ENCODE measurements at regions not wholly inside any gene's neighbourhood (a gene's known extent, or its start where the extent isn't known, plus 50 kb on each side); places are given as distances from the start of the nearest gene placed in this dataset.

DNA sequence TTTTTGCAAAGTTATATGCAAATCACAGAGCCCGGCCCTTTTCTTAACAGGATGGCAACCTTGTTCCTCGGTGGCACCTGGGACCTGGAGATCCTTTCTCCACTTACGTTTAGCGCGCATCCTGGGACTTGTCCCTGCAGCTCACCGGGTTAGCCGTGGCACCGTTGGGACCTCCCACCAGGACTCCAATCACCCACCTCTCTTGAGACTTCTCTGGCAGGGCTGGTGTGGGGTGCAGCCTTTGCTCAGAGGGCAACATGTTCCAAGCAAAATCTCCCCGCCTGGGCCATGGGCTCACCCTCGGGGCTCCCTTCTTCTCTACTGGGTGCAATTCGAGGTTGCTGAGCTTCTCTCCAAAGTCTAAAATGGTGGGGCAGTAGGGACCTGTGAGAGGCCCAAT is 211.9 kb upstream of the UMPS start:
- DNase-seq, result no peak

DNA sequence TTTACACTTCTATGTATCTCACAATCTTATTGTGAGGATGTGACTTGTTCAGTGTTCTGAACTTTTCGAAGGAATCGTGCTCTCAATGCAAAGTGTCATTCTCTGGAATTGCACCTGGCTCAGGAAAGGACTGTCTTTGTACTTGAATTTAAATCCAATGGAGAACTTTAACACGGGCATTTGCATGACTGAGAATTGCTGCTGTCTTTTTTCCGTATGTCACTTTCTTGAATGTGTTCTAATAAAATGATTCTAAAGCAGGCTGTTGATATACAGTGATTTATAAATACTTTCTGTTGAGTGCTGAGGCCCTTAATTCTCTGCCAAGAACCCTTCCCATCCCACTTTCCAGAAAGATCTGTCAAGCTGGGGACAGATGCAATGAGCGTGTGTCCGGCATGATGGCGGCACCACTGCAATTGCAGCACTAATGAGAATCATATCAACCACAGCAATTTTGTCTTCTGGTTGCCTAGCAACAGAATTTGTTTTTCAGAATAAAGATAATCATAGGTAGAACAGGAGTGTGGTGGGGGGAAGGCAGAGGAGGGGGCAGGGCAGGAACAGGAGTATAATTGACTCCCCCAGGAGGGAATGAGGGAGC is 210.6 kb upstream of the UMPS start:
- no peak for DNase-seq

DNA sequence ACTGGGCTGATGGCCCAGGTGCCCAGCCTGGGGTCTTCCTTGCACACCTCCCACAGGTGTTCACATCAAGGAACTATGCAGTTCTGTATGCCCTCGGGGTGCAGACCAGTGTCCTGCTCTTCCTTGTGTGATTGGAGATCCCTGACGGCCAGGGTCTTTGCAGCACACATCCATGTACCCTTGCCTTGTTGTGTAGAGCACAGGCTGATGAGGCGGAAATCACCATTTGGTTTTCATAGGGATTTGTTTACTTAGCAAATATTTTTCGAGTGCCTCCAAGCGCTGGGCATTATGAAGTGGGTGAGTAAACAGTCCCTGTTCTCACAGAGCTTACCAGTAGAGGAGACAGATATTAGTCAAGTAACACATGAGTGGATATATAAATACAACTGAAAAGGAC is 209.3 kb upstream of the UMPS start:
- DNase-seq, result peak; percentile 86

DNA sequence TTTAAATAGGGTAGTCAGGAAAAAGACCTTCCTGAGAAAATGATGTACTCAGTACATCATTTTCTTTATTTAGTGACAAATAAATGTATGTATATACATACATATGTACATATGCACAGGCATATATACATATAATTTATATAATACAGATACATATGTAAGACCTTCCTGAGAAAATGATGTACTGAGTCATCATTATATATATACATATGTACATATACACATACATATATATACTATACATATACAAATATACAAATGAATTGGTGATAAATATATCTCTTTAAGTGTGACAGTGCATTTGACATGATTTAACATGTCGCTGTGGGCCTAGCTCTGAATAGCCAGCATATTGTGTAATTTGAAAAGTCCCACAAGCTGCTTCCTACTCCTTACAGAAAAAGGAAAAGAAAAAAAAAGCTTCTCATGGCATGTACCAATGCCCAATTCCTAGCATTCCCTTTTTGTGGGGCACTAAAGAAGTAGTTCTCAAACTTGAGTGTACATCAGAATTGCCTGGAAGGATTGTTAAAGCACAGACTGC is 208.1 kb upstream of the UMPS start:
- DNase-seq, result no peak

DNA sequence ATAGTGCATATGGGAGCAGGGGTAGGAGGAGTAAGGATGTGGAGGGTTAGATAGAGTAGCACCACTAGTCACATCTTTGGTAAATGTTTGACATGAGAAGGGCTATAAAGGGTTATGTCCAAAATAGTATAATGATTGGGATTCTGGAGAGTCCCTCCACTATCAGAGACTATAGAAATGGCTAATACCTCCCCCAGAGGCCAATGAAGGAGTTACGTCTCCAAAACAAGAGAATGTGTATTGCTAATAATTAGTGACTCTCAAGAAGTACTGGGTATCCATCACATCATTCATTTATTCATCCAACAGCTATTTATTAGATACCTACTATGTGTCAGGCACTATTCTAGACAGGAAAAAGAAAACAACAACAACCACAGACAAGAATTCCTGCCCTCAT is 203.7 kb upstream of the UMPS start:
- DNase-seq, result no peak

DNA sequence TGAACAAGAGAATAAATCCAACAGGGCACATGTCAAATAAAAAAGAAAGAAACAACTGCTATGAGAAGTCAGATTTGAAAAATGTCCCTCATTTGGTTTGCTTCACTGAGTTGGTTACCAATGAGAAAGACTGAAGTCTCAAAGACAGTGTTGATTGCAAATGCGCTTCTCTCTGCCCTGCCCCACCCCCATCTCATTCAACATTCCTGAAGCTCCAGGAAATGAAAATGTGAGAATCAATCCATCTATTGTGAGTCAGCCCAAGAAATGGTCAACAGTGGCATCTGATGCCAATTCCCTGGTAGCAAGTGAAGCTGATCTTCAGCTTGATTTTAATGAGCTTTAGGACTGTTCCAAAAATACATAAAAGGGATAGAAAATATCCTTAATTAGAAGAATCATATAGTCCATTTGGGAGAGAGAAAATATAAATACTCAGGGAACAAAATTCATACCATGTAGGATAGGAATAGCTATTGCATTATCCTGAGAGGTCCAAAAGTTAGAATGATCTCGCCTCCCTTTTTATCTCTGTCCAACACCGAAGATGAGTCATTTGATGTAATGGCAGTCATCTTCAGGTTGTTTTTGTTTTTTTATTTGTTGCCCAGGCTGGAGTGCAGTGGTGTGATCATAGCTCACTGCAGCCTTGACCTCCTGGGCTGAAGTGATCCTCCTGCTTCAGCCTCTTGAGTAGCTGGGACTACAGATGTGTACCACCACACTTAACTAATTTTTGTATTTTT is 200.3 kb upstream of the UMPS start:
- DNase-seq, result no peak

DNA sequence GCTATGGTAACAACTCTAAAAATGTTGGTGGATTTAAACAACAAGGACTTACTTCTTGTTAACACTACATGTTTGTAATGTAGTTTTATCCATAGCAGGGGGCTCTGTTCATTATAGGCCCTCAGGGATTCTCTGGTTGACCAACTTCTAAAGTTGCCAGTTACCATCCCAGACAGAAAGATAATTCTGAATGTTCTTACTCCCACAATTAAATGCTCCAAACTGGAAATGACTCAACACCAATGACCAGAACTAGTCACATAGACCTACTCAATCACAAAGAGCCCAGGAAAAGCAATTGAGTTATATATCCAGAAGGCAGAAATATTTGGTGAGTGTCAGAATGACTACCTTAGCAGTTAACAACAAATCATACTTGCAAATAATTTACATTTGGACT is 199.3 kb upstream of the UMPS start:
- DNase-seq, result no peak

DNA sequence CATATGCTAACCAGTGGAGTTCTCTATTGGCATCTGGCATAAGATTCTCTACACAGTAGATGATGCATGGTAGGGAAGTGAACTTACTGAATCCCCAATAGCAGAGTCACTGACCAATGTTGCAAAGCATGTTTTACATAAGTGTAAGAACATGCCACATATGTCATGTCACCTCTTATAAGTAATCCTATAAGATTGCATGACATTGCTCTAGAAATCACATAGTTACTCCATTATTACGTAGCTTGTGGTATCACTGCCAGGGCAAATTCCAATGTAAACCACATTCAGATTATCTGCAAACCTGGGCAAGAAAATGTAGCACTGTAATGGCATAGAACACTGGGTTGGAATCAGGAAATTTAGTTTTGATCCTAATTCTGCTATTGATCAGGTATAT is 198.2 kb upstream of the UMPS start:
- no peak for DNase-seq

DNA sequence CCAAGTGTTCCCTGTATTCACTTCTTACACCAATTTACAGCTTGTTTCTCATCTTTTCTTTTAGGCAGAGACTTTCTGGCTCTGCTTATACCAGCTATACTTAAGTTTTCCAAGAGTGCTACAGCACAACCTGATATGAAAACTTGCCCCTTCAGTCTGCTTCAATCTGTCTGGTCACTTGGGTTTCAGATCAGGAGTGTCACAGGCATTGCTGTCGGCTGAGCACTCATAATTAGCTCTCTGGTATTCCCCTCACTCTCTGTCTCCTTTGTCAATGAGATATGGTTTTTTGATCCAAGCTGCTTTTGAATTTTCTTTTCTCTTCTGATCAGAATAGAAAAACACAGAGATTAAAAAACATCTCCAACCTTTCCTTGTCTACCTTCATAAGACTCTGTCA is 194.9 kb upstream of the UMPS start:
- DNase-seq, result no peak

DNA sequence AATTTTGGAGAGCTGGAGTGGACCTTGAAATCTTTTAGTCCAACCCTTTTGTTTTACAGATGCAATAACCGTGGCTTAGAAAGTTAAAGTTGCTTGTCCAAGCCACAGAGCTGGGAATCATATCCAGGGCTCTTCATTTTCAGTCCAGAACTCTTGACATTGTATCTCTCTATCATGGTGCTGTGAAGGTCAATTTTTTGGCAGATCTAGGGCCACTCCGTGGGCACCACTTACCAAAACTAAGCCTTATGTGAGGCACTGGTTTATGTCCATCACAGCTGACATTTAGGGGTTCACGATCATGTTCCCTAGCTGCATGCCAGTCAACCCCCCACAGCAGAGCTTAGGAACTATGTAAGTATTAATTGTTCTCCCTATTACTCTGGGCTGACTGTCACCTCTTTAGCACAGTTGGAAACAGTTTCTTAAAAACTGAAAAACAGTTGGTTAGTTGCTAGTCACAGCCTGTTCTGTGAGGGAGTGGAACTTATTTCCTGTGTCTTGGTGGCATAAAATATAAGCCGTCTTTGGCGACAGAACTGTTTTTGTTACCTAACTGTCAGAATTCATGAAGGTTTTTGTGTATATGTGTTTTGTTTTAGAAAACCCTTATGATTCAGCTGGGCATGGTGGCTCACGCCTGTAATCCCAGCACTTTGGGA is 189.6 kb upstream of the UMPS start:
- no peak for DNase-seq

DNA sequence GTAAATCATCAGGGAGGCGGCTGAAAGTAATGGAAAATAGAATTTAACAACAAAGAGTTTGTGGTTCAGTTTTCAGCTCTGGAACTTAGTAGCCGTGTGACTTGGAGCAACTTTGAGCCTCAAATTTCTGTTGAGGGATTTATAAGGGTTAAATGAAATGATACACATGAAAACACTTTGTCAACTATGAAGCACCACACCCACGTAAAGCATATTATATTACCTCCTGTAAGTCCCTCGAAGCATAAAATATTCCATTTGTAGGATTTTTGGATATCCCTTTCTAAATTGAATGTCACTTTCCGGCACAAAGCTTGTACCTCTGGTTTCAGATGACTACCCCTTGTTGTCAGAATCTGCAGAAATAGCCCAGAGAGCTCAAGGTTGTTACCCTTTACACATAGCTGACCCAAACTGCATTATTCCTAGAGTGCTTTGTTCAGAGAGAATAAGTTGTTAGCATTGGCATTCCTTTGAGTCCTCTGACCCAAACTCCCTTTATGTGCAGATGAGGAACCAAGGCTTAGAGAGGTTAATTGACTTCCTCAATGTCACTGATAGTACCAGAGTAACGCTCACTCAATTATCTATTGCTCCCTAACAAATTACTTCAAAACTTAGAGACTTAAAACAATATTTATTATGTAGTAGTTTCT is 187.9 kb upstream of the UMPS start:
- DNase-seq, result no peak

DNA sequence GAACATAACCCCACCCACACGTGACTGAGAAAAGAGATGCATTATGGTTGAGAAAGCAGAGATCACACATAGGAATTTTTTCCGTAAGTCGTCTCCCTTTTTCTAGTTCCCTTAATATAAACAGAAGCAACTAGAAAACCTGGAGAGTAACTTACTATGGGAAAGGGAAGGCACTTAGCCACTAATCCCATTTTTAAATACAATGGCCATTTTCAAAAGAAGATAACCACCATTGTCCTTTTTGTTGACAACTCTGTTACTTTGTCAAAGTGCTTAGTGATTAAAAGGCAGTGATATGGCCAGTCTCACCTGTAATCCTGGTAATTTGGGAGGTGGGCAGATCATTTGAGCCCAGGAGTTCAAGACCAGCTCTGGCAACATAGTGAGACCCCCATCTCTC is 184.4 kb upstream of the UMPS start:
- no peak for DNase-seq

DNA sequence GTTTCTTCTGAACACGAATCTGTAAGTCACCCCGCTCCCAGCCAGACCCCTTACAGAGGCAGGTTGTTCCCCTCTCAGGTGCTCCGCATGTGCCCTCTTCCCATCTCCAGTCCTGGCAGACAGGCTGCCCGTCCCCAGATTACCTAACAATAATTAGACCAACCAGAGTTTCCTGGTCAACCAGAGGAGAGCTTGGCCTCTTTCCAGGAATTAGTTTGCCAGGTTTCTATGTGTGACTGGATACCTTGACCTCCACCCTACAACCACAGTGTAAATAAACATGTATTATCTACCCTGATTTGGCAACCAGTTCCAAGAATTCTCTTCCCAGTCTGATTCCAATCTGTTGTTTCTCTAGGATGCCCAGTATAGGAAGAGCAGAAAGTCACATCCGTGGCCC is 178.0 kb upstream of the UMPS start:
- DNase-seq, result no peak

DNA sequence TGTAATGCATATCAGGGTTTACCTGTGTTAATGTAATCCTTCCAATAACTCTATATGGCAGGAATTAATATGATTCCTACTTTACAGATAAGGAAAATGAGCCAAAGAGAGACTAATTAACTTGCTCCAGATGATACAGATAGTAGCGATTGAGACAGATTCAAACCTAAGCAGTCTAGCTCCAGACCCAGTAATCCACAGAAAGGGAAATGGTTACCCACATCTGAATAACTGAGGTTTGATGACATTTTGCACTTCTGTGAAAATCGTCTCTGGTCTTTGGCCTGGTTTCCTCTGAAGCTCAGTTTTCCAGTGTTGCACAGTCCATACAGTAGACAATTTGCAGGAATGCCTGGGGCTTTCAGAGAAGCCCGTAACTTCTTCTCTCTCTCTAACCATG is 177.1 kb upstream of the UMPS start:
- DNase-seq, result no peak

DNA sequence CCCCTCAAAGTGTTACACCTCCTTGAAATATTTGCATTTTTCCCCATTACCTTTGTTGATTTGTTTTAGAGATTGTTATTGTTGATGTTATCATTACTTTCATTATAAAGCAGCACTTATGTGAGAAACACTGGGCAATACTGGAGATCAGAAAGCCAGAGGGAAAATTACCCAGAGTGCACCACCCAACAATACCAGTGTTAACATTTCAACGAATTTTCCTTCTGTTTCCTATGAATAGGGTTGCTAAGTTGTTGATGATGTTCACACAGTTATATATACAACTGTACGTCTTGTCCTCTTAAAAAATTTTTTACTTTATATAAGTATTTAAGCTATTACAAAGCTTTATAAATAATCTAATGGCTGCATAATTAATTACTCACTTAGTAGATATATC is 173.6 kb upstream of the UMPS start:
- DNase-seq, result no peak

DNA sequence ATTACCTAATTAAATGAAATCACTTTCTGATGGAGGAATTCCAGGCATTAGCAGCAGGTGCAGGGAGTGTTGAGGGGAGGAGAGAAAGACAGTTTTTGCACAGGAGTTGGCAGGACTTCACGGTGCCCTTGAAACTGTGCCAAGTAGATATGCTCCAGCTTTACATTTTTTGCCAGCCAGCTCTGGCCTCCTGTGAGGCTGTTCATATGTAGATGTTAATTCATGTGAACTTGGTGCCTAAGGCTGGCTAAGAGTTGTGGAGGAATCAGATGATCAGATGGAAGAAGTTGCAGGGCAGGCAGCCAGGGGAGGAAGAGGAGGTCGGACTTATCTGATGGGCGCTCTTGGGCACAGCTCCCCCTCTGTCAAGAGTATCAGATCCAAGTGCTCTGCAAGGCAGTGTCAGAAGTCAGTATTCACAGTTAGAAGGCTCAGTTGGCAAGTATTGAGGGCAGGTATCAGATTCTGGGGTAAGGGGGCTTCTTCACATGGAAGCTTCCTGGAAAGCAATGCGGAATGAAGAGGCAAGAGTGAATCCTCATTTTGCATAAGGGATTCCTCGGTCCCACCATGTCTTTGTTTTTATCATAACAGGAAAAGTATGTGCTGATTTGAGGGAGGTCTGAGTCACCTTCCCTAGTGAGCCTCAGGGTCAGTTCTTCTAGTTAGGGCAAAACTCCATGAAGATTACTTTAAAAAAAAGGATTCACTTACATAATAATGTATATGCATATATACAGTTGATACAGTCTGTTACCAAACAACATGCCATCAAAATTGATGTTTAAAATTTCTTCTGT is 172.6 kb upstream of the UMPS start:
- DNase-seq, result no peak

DNA sequence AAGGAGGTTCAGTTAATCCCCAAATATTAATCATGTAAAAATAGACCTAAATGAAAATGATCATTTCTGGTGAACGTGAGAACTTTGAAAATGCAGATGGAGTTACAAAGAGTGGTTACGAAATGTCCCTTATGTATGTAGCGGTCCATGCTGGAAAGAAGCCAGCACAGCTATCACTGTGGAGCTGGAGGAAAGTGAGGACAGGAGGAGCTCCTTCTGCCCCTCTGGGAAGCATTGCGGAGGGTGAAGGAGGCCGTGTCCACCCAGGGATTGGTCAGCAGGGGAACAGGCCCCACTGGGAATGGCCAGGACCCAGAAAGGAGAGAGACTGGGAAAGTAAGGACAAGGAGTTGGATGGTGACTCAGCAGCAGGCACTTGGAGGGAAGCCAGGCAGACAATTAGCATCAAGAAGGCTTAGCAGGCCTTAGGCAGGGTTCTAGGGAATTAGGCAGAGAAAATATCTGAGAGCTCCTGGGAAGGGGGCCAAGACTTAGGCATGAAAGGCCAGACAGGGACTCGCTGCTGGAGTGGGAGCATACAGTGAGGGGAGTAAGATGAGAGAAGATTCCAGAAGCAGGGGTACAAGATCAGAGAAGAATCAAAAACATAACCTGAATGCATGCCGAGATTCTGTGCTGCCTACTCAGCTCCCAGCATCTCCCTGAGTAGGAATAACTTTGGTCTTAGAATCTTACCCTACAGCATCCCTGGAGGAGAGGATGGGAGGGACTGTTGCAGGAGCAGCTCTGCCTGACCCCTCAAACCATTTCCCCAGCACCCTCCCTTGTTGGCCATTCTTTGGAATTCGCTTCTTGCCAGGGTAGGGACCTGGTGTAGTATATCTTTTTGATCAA is 171.0 kb upstream of the UMPS start:
- DNase-seq, result no peak

DNA sequence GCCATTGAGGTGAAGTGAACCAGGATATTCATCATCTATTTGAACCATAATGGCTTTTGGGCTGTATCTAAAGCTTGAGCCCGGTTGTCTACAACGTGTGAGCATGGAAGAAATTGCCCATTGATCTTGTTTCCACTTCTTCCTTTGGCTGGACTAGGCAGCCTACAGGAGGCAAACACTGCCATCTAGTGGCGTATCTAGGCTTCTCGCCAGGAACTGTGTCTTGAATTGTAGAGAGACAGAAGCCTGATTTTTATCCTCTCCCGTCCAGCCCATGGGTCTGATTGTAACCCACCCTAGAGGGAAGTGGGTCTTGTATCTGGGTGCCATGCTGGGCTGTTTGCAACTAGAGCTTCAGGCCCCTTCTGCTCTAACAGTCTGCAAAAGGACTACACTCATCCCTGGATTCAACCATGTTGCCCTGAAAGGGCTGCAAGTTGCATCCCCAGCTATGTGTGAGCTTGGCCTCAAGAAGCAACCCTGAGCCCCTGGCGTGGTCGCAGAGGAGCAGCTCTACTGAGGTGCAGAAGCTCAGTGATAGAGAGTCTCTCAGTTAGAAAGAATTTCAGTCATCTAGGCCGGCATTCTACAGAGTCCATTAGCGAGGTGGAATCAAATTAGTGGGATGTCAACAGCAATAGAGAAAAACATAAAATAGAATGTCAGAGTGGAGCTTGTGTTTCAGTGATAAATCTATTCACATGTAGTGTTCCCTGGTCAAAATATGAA is 170.2 kb upstream of the UMPS start:
- DNase-seq, result no peak

DNA sequence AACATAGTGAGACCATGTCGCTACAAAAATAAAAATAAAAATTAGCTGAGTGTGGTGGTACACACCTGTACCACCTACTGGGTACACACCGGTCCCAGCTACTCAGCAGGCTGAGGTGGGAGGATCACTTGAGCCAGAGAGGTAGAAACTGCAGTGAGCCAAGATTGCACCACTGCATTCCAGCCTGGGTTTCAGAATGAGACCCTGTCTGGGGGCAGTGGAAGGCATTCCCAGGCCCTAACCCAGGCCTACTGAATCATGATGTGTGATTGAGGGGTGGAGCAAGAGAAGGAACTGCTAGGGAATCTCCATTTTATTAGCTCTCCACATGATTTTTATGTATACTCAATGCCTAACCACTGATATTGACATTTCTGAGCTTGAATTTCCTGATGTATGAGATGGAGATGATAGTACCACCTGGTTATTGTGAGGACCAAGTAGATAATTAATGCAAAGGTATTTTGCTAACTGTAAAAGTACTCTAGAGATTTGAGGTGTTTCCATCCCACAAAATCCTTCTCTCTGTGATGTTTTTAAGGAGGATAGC is 169.5 kb upstream of the UMPS start:
- DNase-seq, result no peak

DNA sequence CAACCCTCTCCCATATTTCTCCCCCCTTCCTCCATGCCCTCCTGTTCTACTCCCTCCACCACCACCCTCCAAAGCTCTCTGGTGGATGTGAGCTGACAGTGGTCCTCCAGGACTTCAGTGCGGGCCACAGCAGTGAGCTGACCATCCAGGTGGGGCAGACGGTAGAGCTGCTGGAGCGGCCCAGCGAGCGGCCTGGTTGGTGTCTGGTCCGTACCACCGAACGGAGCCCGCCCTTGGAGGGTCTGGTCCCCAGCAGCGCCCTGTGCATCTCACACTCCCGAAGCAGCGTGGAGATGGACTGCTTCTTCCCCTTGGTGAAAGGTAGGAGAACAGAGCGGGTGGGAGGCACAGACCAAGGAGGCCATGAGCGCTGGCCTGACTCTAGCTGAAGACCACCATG is 167.5 kb upstream of the UMPS start:
- no peak for DNase-seq

DNA sequence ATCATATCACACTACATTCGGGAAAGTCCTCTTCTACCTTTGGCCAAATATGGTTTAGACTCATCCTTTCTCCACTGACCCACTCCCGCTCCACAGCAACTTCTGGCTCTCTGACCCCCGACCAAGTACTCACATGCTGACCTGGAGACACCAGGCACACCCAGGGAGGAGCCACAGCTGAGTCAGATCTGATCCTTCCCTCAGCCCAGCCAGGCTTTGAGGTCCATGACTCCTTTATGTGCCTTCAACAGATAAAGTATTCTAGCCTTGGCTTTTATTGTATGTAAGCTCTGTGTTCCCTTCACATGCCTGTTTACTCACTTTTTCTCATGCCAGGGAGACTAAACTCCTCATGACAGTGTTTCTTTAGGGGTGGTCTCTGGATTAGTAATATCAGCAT is 166.9 kb upstream of the UMPS start:
- no peak for DNase-seq
